Mucosa of gallbladder (tissue), 1 donor: ENCODE measurements at regions not wholly inside any gene's neighbourhood (a gene's known extent, or its start where the extent isn't known, plus 50 kb on each side); places are given as distances from the start of the nearest gene placed in this dataset.

ENCODE experiments used
- DNase-seq: peaks from one replicate; pipeline ENCODE4 v3.0.0-alpha.2; 2020; ENCODE audit warnings: low spot score
- donor health status: DM: no; HTN: no; CAD: no.

GRCh38 chr2:126575631-126576030 is 80.3 kb upstream of the GYPC start:
- no peak for DNase-seq

- no peak for DNase-seq
Observed at GRCh38 chr2:126579868-126580267, 76.1 kb upstream of the GYPC start.

DNA sequence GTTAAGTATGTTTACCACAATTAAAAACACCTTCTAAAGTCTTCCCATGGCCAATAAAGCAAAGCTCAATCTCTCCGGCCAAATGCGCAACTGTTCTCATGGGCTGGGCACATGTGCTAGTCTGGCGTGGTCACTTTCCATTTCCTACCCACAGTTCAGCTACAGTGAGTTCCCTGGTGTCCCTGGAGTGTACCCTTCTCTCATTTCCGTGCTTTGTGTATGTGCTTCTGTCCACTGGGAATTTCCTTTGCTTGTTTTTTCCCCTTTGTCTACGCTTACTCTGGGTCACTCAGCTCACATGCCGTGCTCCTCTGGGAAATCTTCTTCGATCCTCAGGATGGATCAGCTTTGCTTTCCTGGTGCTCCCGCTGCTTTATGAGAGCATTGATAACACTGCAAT is 69.6 kb upstream of the GYPC start:
- no peak for DNase-seq

DNA sequence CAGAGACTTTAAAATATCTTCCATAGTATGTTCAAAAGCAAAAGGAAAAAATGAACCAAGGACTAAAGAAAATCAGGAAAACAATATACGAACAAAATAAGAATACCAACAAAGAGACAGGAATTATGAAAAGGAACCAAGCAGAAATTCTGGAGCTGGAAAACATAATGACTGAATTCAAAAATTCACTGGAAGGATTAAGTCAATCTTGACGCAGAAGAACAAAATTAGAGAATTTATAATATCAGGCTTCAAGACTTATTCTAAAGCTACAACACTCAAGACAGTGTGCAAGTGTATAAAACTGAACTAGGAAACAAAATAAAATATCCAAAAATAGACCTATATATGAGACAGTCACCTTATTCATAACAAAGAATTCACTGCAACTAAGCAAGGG is 56.9 kb upstream of the GYPC start:
- no peak for DNase-seq

- DNase-seq: no peak
Observed at GRCh38 chr2:126600742-126601141, 55.2 kb upstream of the GYPC start.

DNA sequence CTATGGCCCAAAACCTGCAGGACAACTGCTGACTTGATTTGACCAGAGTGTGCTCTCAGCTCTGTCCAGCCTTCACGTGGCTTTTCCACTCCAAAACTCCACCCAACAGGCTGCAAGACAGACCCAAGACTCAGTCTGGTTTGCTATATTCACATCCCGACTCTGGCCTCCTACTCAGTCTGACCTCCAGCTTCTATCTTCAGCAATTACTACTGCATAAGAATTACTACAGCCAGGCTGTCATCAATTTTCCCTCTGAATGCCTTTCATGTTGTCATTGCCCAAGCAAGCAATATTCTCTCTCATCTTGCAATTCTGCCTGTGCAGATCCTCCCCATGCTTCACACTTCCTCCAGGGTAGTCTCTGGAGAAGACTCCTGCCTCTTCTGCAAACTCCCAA is 53.6 kb upstream of the GYPC start:
- no peak for DNase-seq
